Peyer's patch (tissue), 4 donors: ENCODE measurements at regions not wholly inside any gene's neighbourhood (a gene's known extent, or its start where the extent isn't known, plus 50 kb on each side); places are given as distances from the start of the nearest gene placed in this dataset.

Source experiments
- POLR2A ChIP-seq, 2 donors: fragments of 450-650 bp; IDR thresholded peaks; one replicate each; pipeline ENCODE4 v1.5.1; 2017; ENCODE audit warnings: antibody characterized with exemption in 2 of 2, mild to moderate bottlenecking in 2 of 2, moderate library complexity in 2 of 2
- TF ChIP-seq, protein P1 (sequence below), 6 experiments: fragments of 450-650 bp in 4 of 6; fragments of 200-600 bp in 2 of 6; sonication (generic) in 1 of 6; IDR thresholded peaks; one replicate each; pipeline ENCODE4 v1.5.1; 2017 to 2019; ENCODE audit warnings: antibody characterized with exemption in 6 of 6, mild to moderate bottlenecking in 3 of 6, moderate library complexity in 1 of 6

DNA sequence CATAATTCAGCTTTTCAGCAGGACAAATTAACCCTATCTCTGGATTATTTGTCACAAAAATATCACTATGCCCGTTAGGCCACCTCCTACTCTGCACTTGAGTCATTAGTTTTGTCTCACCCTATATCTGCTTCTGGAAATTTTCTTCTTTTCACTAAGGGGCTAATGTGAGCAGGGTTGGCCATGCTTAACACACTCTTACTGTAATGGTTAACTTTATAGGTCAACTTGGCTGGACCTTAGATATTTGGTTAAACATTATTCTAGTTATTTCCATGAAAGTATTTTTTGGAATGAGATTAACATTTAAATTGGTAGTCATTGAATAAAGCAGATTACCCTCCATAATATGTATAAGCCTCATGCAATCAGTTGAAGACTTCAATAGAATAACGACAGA lies 394.6 kb upstream of the PTCHD4 start:
- no peak for TF ChIP-seq POLR2A (IDR thresholded peaks at IDR 0.05)
- TF ChIP-seq, protein P1, sequence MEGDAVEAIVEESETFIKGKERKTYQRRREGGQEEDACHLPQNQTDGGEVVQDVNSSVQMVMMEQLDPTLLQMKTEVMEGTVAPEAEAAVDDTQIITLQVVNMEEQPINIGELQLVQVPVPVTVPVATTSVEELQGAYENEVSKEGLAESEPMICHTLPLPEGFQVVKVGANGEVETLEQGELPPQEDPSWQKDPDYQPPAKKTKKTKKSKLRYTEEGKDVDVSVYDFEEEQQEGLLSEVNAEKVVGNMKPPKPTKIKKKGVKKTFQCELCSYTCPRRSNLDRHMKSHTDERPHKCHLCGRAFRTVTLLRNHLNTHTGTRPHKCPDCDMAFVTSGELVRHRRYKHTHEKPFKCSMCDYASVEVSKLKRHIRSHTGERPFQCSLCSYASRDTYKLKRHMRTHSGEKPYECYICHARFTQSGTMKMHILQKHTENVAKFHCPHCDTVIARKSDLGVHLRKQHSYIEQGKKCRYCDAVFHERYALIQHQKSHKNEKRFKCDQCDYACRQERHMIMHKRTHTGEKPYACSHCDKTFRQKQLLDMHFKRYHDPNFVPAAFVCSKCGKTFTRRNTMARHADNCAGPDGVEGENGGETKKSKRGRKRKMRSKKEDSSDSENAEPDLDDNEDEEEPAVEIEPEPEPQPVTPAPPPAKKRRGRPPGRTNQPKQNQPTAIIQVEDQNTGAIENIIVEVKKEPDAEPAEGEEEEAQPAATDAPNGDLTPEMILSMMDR (IDR thresholded peaks at IDR 0.05), result no peak
